GM18870 (cell line): ENCODE measurements at regions not wholly inside any gene's neighbourhood (a gene's known extent, or its start where the extent isn't known, plus 50 kb on each side); places are given as distances from the start of the nearest gene placed in this dataset.

ENCODE experiments used
- ATAC-seq: cut with Tn5 transposase; IDR thresholded peaks from one replicate; pipeline ENCODE4 v1.9.1; 2021; ENCODE audit warnings: moderate library complexity; ENCODE audit not compliant: unreplicated experiment

GRCh38 chr12:82174936-82175335 is 183.3 kb downstream of the CCDC59 start:
- ATAC-seq, result no peak

GRCh38 chr12:82174383-82174782 is 183.8 kb downstream of the CCDC59 start:
- ATAC-seq, result no peak

GRCh38 chr12:82149045-82149444 is 209.1 kb downstream of the CCDC59 start:
- no peak for ATAC-seq

DNA sequence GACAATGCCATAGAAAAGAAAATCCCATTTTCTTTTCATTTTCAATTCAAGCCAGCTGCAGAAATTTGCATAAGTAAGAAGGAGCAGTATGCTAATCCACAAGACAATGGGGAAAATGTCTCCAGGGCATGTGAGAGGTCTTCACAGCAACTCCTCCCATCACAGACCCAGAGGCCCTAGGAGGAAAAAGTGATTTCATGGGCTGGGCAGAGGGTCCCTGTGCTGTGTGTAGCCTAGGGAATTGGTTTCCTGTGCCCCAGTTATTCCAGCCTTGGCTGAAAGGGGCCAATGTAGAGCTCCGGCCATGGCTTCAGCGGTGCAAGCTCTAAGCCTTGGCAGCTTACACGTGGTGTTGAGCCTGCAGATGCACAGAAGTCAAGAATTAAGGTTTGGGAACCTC is 211.4 kb downstream of the CCDC59 start:
- no peak for ATAC-seq

DNA sequence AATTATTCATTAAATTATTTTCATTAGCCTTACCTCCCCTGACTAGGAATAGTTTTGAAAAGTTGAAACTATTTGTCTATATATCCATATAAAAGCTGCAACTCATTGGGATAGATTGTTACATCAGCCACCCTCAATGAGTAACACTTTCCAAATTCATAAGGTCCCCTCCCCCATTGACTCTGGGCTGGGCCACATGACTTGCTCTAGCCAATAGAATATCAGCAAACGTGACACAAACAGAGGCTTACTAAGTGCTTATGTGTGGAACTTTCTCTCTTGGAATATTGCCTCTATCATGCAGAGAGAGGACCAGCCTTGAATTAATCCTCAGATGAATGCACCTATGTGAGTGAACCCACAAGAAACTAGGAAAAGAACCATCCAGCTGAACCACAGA is 213.7 kb downstream of the CCDC59 start:
- no peak for ATAC-seq

DNA sequence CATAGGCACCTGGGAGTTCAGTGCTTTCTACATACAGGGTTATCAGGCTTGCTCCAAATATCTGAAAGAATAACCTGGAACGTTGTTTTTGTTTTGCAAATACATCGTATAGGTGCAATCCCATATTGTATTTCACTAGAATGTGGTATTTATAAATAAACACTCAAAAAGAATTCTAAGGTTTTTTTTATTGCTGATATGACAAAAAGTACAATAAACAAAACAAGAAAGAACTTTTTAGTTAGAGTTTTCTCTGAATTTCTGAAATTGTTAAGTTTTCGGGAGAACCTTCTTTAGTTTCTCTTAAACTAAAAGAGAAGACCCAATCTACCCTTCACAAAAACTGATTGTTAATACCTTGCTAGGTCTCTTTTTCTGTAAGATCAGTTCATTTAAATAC is 225.8 kb downstream of the CCDC59 start:
- ATAC-seq, result no peak

DNA sequence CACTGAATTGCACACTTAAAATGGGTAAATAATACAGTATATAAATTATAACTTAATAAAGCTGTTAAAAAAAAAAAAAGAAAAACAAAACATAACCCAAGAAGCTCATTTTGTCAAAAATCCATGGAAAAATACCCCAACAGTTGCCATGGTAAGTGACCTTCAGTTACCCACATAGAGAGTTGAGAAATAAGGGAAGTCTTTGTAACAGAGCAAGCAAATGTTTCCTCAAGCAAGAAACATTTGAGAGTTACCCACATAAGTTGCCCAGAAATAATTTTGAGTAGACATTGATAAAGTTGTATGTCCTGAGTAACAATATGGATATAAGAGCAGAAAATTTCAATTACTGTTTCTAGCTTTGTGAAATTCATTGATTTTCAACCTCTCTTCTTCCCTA is 227.4 kb downstream of the CCDC59 start:
- ATAC-seq, result no peak

GRCh38 chr12:82124711-82125380 is 233.3 kb downstream of the CCDC59 start:
- no peak for ATAC-seq

DNA sequence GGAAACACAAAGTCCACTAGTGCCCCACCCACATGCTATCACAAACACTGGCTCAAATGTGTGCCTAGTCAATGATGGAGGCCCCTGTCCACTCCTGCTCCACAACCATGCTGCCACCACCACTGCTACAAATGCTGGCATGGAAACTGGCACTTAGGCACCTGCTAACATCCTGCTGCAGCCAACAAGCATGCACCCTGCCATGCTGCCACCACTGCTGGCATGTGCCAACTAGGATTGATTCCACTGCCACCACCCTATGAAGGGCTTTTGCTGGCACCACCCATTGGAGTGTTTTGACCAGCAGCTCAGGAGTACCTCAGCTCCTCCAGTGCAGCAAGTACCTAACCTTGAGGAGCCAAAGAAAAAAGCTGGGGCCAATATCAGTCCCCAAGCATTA is 236.6 kb downstream of the CCDC59 start:
- ATAC-seq, result no peak

- ATAC-seq, result no peak
Measured at GRCh38 chr12:82120901-82121300, 237.3 kb downstream of the CCDC59 start.

DNA sequence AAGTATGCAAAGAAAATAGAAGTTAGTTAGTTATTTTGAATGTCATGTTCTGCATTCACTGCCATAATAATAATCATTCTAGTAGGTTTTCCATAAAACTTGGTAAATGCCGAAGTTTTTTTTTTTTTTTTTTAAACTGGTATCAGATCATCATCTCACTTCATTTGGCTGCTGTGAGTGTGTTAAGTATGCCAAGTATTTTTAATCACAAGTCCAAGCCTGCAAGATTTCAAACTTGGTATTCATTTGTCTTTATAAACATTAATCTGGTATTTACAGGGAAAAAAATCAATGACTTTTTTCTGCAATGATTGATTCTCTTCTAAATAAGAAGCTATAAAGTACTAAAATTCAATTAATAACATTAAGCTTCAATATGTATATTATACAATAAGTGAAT is 248.9 kb downstream of the CCDC59 start:
- ATAC-seq, result no peak

DNA sequence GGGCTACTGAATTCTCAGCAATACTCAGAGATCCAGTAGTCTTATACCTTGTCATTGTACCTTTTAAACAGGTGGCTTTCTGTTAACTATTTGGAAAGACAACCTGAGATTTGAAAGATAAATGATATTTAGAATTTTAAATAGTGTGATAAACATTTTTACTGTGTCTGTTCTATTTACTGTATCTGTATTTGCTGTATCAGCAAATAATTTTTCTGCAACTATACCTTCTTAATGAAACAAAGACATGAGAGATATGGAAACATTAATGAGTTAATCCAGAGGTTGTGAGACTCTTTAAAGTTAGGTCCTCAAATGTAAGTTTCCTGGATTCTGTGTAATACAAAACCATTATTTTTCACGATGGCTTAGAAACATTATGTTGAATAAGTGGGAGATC is 249.6 kb downstream of the CCDC59 start:
- ATAC-seq, result no peak

- ATAC-seq, result no peak
Measured at GRCh38 chr12:82099216-82099615, 259.0 kb downstream of the CCDC59 start.

DNA sequence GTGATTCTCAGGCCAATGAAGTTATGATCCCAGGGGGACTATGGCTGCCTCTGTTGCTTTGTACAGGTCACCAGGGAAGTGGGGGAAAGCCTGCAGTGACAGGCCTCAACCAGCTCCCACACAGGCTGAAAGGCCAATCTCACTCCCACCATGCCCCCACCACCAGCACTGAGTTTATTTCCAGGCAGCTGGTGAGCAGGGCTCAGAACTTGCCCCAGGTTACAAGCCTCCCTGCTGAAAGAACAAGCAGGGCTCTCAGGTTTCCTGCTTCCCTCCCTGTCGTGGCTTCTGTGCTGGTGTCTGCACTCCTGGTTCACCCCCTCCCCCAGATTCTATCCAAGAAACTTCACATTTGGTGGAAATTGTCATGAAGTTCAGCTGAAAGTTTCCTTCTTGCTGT is 260.3 kb downstream of the CCDC59 start:
- no peak for ATAC-seq

DNA sequence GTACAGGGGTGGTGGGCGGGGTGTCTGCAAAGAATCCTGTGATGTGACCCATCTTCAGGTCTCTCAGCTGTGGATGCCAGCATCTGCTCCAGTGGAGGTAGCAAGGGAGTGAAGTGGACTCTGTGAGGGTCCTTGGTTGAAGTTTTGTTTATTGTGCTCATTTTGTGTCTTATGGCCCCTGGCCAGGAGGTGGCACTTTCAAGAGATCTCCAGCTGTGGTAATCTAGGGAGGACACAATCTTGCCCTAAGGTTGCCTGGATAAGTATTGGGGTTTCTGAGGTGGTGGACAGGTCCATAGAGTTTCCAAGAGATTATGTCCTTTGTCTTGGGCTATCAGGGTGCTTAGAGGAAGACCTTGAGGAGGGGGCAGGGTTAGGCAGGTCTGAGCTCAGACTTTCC is 260.7 kb downstream of the CCDC59 start:
- ATAC-seq, result no peak

DNA sequence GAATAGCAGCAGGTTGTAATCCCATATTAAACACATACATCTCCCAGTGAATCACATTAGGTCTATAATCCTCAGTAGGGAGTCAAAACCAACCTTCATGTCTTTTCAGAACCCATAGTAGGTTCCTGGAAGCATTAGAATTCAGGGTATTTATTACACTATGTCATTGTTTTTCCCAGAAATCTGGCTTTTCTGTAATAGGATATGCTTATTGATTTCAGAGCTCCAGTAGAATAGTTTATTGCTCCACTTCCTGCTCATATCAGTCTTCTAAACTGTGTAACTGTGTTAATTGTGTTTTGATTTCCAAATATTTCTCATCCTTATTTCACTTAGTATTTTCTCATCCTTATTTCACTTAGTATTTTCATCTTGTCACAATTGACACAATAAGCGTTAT is 268.0 kb downstream of the CCDC59 start:
- ATAC-seq, result no peak

DNA sequence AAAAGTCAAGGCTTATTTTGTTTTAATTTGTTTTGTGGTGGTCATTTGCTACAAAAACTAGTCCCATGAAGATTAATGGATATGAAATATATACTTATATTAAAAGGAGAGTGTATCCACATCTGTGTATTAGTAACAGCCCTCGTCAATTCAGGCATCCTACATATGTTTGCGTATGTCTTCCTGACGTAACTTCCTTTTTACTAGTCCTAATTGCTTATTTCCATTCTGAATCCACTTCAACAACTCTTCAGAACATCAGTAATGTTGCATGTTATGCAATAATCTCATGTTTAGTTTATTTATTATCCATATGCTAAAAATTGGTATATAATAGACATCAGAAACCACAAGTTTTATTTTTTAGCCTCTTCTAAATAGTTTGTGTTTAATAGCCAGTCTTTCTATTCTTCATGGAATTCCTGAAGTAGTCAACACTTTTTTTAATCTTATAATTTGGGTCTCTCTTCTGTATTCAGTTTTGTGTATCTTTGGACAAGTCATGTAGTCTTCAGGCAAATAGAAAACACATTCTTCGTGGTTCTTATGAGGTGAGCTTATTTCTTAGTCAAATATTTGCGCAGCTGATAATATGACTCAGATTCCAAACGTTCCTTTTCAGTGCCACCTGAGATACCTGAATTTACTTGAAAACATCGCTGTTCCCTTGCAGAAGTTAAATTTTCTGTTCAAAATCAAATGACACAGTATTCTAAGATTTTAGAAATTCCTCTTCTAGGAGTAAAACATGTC is 268.6 kb downstream of the CCDC59 start:
- ATAC-seq, result no peak

DNA sequence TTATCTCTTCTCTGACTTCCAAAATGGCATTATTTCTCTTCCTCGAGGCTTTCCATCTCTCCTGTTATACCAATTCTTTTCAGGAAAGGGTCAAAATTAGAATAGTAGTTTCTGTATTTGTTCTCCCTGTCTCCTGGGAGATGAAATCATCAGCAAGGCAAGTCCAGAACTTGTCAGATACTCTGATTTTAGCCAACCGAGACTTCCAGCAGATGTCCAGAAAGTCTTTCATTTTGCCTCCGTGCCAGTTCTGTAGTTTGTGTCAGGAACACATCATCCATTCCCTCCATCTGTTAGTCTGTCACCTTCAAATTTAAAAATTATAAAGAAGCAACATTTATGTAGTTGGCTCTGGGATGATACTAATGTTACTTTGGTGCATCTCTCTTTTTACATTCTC is 275.7 kb downstream of the CCDC59 start:
- ATAC-seq, result no peak

GRCh38 chr12:82069931-82070514 is 288.2 kb downstream of the CCDC59 start:
- no peak for ATAC-seq

DNA sequence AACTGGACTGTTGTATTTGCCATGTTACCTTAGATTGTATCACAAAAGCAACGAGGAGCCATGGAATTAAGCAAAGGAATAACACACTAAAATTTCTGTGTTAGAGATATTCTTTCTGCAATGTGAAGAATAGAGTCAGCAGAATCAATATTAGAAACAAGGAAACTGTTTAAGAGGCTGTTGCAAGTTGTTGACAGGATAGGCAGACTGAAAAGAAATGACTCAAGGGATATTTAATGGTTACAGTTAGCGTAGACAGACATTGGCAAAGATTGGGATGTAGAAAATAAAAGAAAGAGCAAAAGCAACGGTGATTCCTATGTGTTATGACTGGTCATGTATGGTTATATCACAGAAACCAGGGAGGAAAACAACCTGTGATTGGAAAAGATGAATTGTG is 299.0 kb upstream of the PPFIA2 start:
- ATAC-seq, result no peak

GRCh38 chr12:82057770-82058169 is 298.6 kb upstream of the PPFIA2 start:
- ATAC-seq, result no peak

DNA sequence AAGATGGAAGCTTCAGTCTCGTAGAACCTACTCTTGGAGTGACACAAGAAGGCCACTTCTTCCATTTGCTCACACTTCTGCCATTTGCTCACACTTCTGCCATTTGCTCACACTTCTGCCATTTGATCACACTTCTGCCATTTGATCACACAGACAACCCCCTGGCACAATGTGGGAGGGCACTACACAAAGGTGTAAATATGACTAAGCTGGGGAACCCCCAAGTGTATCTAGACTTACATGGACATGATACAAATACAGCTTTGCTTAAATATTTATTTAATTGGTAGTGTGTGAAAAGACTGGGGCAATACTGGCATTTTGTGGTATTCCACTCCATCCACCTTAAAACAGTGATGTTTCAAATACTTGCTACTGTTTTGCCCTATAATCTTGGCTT is 296.2 kb upstream of the PPFIA2 start:
- peak; percentile 47 for ATAC-seq
